Fibroblast of peridontal ligament (primary cell): ENCODE measurements at regions not wholly inside any gene's neighbourhood (a gene's known extent, or its start where the extent isn't known, plus 50 kb on each side); places are given as distances from the start of the nearest gene placed in this dataset.
"Not testable (repeated sequence)": the region's sequence is repeated elsewhere in the genome, so short reads cannot be mapped to it uniquely, and the experiment has no call there.

Experiments
- DNase-seq: peaks from one replicate; pipeline ENCODE4 v3.0.0-alpha.2; 2010; ENCODE audit errors: extremely low read depth

DNA sequence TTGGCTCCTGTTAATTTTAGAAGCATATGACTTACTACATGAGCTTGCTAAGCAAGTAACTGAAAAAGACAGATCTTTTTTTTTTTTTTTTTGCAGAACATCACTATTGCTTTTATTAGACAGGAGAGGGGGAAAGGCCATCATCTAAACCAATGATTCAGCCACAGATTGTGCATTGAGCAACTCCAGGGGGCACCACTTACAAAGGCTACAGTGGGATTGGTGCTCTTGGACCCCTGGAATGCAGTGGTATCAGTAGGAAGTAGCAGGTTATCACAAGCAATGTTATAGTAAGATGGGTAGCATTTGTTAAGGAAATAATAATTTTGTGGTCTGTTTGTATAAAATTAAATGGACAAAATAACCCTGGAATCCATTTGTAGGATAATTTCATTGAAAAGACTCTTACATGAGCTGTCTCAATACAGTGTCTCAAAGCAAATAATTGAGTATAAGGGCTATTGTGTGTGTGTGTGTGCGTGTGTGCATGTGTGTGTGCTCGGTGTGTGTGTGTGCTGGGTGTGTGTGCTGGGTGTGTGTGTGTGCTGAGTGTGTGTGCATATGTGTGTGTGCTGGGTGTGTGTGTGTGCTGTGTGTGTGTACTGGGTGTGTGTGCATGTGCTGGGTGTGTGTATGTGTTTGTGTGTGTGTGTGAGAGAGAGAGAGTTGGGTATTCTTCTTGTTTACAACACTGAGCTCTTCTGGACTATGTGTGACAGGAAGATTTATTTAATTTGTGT, 296.3 kb downstream of the PCDH7 start:
- no peak for DNase-seq

DNA sequence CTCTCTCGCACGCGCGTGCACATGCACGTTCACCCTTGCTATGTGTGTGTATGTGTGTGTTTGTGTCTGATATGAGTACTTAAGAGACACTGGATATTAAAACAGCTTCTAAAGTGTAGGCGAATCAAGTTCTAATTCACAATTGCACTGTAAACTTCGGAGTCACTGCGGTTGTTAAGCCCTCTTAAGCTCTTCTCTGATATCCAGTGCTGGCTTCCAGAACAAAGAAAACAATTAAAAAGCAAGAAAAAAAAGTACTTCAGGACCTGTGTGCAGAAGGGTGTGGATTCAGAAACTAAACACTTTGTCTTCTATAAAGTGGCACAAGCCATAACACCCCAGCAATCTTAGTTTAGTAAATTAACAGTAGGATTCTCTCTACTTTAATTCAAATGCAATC, 300.2 kb downstream of the PCDH7 start:
- no peak for DNase-seq

DNA sequence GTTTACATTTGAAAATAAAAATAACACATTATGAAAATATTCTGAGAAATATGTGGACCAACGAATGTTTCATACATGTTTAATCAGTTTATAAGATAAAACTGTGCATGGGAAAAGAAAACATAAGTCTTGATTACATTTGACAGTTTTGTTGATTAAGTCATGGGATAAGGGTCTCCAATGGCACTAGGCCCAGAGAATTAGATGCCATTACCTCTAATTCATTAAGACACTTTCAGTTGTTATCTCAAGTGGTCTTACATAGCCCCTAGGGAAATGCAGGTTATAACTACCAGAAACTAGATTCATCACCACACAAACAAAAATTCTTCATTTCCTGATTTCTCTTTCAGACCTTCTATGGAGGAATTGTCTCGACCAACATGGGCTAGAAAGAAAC, 300.8 kb downstream of the PCDH7 start:
- no peak for DNase-seq

DNA sequence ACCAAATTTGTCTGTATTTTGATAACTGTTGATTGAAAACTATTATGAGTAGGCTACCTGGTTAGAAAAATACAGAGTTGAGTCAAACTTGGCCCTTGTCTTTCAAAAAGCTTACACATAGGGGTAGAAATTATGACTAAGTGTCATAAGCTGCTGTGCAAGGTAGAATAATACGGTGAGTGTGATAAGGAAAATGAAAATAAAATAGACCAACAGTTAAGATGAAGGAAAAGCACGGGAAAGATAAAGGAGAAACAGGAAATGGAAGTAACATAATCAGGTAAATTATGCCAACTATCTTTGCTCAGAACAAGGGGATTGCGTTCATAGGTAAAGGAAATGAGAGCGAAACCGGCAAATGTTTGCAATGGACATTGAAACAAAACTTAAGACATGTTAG, 302.5 kb downstream of the PCDH7 start:
- no peak for DNase-seq

DNA sequence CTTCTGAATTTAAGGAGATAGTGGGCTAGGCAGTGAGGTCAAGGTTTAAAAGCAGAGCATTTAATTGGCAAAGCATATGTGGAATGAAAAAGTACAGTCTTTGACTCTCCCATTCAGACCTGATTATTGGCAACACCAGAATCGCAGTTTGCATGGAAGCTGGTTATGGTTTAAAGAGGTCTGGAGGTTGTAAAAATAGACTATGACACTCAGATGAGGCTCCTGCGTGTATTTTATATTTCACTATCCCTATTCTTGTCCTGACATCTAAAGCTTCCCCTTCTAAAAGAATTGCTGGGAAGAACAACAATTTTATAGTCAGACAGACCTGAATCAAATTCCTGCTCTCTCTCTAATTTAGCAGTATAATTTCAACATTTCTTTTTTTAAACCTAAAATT, 302.9 kb downstream of the PCDH7 start:
- DNase-seq: no peak

DNA sequence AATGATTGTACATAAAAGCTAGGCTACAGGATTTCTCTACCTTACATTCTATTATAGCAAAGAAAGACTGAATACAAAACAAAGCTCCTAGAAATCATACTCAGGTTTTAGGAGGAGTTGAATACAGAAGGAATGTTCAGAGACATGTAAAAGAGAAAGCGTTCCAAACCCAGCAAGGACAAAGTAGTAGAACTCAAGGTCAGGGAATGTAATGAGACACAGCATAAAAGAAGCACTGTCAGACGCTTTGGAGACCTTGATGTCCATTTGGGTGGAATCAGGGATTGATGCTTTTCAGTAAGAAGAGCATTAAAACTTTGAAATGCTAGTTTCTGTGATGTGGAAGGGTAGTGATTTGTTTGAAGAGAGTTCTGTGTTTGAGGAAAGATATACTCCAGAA, 303.6 kb downstream of the PCDH7 start:
- DNase-seq: no peak

DNA sequence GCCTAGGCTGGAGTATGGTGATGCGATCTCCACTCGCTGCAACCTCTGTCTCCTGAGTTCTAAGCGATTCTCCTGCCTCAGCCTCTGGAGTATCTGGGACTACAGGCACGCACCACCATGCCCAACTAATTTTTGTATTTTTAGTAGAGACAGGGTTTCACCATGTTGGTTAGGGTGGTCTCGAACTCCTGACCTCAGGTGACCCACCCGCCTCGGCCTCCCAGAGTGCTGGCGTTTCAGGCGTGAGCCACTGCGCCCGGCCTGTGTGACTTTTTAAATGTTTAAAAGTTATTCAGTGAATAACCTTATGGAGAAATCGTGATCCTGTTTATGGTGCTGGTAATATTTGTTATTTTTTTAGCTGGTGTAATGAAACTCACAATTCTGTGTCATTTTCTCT, 304.6 kb downstream of the PCDH7 start:
- DNase-seq: not testable (repeated sequence)

DNA sequence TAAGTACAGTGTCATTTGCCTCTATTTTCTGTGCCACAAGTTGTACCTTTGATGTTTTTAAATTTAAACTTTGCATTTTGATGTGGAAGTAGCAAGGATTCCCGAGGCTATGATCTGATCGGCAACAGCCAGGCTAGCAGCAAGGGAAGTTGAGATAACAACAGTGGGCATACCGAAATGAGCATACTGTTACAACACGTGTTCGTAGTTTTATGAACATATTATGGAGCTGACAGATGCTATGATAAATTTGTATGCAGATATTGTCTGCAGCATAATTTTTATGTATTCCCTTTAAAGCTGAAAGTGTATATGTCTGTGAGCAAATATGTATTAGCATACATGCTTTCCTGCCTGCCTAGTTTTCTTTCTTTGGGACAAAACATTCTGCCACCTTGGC, 306.1 kb downstream of the PCDH7 start:
- DNase-seq: no peak

DNA sequence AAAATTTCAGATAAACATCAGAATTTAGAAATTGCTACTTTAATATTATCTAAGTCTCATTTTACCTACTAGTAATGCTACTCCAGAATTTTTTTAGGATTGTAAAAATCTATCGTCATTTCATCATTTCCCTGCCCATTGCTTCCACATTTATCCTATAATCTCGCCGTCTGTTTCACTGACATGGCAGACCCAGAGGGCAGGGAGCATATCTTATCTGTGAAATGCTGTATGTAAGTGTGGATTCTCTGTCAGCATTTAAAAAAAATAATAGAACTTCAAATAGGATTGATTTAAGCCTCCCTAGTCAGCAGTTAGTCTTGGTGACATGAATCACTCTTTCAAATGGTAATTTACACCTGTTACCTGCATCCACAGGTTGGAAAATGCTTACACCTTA, 314.4 kb downstream of the PCDH7 start:
- DNase-seq: no peak

DNA sequence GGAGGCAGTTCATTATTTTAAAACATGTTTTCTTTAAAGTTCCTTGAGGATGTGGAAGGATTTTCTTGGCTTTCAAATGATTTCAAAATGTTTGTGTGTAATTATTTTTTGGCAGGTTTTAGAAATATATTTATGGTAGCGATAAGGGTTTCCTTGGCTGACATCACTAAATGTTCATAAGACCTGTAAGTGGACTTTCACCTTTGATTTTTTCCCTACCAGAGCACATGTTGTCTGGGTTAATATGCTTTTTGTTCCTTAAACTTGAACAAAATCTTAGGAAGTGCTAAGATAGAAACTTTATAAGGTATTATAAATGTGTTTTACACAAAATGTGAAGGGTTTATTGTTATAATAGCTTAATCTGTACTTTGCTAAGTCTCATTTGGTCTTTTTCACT, 315.6 kb downstream of the PCDH7 start:
- no peak for DNase-seq

DNA sequence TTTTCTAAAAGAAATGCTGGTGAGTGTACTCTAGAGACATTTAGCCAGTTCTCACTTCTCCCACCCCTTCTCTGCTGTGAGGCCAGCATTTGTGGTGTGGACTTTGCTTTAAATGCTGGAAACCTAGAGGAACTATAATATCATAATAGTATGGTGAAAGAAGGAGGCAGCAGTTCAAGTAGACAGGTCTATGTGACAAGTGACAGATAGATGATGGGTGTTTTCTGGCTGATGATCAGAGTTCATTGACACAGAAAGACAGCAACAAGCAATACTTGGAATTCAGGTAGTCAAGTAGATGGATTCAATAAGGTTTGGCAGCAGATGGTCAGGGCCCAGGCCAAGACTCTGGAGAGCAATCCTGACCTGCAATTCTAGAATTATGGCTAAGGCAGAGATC, 317.5 kb downstream of the PCDH7 start:
- no peak for DNase-seq

DNA sequence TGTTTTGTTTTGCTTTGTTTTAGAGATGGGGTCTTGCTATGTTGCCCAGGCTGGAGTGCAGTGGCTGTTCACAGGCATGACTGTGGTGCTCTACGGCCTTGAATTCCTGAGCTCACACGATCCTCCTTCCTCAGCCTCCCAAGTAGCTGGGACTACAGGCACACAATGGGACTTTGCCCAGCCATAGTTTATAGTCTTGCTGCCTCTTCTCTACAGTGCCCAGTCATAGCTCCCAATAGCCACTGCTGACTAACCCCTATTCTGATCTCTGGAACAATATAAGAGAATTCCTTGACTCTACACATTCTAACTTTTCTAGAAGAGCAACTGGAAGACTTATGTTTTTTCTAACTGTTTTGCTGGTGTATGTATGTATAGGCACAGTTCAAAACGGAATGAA, 319.2 kb downstream of the PCDH7 start:
- no peak for DNase-seq

DNA sequence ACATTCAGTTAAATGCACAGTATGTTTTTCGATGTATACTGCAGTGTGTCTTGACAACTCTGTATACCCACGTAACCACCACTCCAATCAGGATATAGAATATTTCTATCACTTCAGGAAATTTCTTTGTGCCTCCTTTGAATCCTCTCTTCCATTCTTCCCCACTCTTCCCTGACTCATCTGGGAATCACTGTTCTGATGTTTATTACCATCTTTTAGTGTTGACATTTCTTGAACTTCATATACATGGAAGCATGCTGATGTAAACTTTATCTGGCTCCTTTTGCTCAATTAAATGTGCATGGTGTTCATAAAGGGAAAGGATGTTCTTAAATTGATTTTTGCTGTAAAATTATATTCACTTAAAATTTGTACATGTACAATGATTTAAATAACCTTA, 319.9 kb downstream of the PCDH7 start:
- no peak for DNase-seq

DNA sequence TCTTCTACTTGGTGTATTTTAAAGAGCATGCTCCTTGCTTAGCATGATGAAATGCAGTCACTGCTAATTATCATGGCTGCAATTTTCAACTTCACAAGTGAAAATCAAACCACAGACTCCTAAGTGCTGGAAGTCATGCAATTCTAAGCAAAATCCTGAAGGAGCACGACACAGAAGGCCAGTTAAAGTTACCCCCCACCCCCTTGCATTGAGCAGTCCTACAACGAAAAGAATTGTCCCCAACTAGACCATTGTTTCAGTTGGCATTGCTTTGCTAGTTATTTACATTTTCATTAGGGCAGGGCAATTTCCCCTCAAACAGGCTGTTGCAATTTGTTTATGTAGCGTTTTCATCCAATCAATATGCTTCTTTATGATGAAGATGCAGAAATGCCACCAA, 321.2 kb downstream of the PCDH7 start:
- DNase-seq: no peak

DNA sequence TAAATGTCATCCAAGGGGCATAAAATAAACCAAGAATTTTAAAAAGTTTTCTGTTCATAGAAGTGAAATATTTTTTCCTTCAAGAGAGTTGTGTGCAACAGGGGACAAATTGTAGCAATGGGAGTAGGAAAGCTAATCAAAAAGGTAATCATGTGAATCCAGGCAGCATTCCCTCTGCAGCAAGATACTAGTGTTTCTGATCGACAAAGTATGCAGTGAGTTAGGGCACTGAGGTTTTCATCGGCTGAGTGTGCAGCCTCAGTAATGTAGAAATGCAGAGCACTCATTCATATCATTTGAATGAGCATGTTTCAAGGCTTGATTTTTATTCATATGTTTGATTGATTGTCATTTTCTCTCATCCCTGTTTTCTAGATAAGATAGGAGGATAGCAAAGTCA, 321.7 kb downstream of the PCDH7 start:
- no peak for DNase-seq

DNA sequence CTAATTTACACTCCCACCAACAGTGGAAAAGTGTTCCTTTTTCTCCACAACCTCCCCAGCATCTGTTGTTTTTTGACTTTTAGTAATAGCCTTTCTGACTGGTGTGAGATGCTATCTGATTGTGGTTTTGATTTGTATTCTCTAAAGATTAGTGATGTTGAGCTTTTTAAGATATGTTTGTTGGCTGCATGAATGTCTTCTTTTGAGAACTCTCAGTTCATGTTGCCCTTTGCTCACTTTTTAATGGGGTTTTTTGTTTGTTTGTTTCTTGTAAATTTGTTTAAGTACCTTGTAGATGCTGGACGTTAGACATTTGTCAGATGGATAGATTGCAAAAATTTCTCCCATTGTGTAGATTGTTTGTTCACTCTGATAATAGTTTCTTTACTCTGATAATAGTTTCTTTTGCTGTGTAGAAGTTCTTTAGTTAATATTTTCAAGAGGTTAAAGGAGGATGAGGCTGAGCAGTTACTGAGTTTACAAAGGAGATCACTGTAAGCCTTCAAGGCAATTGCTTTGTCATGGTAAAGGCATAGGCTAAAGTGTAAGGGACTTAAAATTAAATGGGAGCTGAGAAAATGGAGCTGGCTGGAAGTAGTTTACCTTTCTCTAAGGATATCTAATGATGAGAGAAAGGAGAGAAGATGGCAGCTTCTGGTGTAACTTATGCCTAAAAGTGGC, 323.4 kb downstream of the PCDH7 start:
- no peak for DNase-seq

DNA sequence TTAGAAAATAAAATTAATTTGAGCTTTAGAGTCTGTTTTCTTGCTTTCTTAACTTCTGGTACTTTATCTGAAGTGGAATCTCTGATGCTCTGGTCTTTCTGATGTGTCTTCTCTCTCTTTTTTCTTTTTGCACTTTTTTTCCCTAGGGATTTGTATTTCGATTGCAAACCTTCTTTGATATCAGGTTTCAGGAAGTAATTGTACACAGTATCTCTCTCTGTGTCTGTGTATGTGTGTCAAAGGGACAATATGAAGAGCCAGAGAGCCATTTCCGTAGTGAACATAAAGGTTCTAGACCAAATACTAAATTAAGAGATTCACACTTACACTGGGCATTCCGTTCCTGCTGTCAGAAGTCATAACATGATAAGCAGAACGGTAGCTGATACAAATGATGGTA, 325.0 kb downstream of the PCDH7 start:
- no peak for DNase-seq

DNA sequence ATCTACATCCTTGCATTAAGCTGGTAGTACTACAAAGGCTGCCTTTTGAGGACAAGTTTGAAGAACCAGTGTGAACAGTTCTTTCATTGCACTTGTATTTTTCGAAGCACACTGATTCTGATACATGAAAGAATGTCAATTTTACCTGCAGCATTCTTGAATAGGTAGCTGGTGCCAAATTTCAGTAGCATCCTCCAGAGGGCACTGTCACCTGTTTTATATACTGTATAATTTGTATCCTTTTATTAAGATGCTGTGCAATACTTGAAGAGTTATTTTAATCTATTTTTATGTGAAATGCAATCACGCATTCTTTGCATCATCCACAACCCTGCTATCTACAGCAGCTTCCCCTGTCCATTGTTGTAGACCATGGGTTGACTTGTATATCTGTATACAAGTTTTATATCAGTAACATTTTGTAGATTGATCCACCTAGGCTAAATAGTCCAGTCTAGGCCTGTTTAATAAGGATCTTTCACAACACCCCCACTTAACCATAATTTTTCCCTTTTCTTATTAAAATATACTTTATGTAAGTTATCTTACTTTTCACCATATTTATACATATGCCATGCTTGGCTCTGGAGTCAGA, 325.7 kb downstream of the PCDH7 start:
- DNase-seq: no peak

DNA sequence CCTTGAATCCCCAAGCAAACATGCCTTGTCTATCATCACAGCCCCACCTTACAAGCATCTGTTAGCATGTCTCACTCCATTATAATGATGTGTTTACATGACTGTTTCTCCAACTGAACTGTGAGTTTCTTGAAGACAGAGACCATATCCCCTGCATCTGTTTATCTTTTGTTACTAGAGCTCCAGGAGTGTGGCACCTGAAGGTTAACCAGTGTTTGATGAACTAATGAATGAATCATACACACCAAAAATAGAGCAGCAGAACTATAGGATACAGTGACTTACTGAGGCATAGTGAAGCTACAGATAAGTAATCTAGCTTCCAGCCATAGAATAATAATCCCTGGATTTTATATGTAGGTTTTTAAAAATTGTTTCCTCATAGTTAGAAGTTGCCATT, 331.0 kb downstream of the PCDH7 start:
- DNase-seq: no peak

DNA sequence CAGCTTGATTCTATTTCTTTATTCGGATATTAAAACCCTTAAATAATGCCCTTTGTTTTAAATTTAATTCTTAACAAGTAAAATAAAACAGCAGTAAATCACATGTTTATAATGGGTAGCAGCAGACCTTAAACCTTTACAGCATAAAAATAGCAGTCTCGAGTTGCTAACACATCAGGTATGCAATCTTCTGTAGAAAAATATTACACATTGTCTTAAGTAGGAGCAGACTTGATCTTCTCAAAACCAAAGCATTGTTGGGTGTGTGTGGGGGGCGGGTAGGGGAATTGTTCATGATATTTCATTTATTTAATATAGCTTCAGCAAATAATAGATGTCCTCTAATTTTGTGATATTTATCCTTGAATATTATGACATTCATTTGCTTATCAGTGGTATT, 331.4 kb downstream of the PCDH7 start:
- no peak for DNase-seq

DNA sequence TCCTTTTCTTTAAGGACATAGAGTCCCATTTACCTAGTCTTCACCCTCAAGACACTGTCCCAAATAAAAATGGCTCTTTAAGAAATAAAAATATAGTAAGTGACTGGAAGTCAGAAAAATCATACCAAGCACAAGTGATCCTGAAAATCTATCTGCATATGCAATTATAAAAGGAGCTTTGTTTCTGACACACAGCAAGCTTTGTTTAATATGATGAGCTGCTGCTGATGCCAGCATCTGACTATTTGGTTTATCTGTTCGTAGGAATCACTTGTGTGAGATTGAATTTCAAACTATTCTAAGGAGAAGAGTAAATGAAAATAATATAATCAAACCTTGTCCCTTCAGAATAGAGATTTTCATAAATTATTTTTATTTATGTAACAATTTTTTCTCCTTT, 332.4 kb downstream of the PCDH7 start:
- DNase-seq: no peak

DNA sequence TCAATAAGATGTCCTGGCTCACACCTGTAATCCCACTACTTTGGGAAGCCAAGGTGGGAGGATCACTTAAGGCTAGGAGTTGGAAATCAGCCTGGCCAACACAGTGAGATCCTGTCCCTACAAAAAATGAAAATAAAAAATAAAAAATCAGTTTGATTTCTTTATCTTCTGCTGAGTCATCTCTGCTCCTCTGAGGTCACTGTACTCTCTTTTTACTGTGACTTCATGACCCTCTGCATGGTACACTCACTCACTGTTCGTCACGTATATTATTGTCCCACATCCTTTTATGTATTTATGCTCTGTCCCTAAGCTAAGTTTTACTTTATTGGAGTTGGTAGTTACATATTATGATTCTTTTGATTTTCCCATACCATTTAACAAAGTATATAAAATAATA, 333.3 kb downstream of the PCDH7 start:
- no peak for DNase-seq

DNA sequence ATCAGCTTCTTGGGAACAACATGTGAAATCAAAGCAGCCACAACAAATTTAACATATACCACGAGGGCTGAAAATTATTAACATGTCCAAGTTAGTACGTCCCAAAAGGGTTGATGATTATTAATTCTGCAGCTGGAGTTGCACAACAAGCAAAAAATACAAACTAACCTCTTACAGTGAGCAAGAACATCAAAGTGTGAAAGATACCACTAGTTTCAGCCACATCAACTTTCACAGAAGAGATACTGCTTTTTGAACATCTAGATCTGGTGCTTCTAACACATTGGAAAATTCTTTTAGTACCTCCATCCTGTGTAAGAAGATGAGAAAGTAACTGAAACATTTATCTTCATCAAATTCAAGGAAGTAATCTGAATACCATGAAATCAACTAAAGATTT, 334.1 kb downstream of the PCDH7 start:
- no peak for DNase-seq
